ENCODE measurements at regions not wholly inside any gene's neighbourhood (a gene's known extent, or its start where the extent isn't known, plus 50 kb on each side); places are given as distances from the start of the nearest gene placed in this dataset.

- no peak for ATAC-seq
- Histone ChIP-seq H3K79me2 (ENCODE audit: insufficient read depth, low read length) (no peaks in the 10 kb centered on the region), H3K27me3 (ENCODE audit: insufficient read depth, low read length) (no peaks in the 10 kb centered on the region), H3K36me3 (ENCODE audit: control insufficient read depth in 1 of 2, insufficient read depth in 2 of 2, low read length in 2 of 2) (no peaks in the 10 kb centered on the region), H3K4me1 (ENCODE audit: control insufficient read depth in 1 of 2, insufficient read depth in 2 of 2, low read length in 2 of 2) (no peaks in the 10 kb centered on the region), H3K27ac (ENCODE audit: low read depth, low read length) (no peak overlapping the region), H4K20me1 (ENCODE audit: insufficient read depth) (no peaks in the 10 kb centered on the region), H3K9me3 (ENCODE audit: control insufficient read depth in 1 of 2, insufficient read depth in 1 of 2, low read depth in 1 of 2, low read length in 2 of 2) (no peaks in the 10 kb centered on the region), H2AFZ (ENCODE audit: low read depth, low read length, poor library complexity, severe bottlenecking) (no peak overlapping the region), H3K4me3 (replicated peaks in 1 of 2; ENCODE audit: low read depth in 1 of 2, low read length in 2 of 2) (no peak overlapping the region), H3K9me2 (ENCODE audit: insufficient read depth) (no peaks in the 10 kb centered on the region), H3K4me2 (ENCODE audit: low read length) (no peak overlapping the region), H3K9ac (ENCODE audit: low read length) (no peak overlapping the region)
- RAD21 ChIA-PET (ENCODE audit: low non-redundant PET in 1 of 2, low total read pairs in 2 of 2, uncharacterized antibody in 2 of 2, unreplicated experiment in 2 of 2) = no interaction called here
- POLR2A ChIA-PET = no interaction called here
- CTCF ChIA-PET = interaction anchor here (1.0 kb wide), 1 partner anchor 25 kb away, joined by 3 read pairs; no protein-coding TSS in a partner anchor
- intact Hi-C loops (cut with micrococcal nuclease) = no loop called here
- TF ChIP-seq SP1 (IDR thresholded peaks at IDR 0.05; ENCODE audit: low read depth) = no peak
- TF ChIP-seq ZNF274 (IDR thresholded peaks at IDR 0.05; ENCODE audit: low read depth, low read length) = no peak
- TF ChIP-seq YY1 (IDR thresholded peaks at IDR 0.05; ENCODE audit: extremely low read depth, insufficient replicate concordance, low read depth, low read length) = no peak
- TF ChIP-seq JUND (IDR thresholded peaks at IDR 0.05) = no peak
- no peak for TF ChIP-seq ZBTB33 (IDR thresholded peaks at IDR 0.05; ENCODE audit: extremely low read depth, insufficient replicate concordance, low read length)
- no peak for TF ChIP-seq ZFX (IDR thresholded peaks at IDR 0.05)
- no peak for TF ChIP-seq TCF7L2 (IDR thresholded peaks at IDR 0.05; ENCODE audit: borderline replicate concordance, extremely low read depth, insufficient read depth, insufficient read length)
- TF ChIP-seq SIN3A (IDR thresholded peaks at IDR 0.05; ENCODE audit: low read depth) = no peak
- no peak for TF ChIP-seq CEBPB (IDR thresholded peaks at IDR 0.05; ENCODE audit: low read depth)
- no peak for TF ChIP-seq ATF3 (IDR thresholded peaks at IDR 0.05)
- TF ChIP-seq POLR2A (IDR thresholded peaks at IDR 0.05; ENCODE audit: borderline replicate concordance, extremely low read depth, insufficient read depth, insufficient read length) = no peak
- no peak for TF ChIP-seq EZH2 (IDR thresholded peaks at IDR 0.05)
- BruUV-seq (replicated peaks) = no TSS peak
- DNase-seq (ENCODE audit: low read depth, low spot score) = no peak
Observed at GRCh38 chr12:92583910-92584309, 118.9 kb upstream of the PLEKHG7 start.

All from HCT116 (cell line).